GM19395 (cell line): ENCODE measurements at regions not wholly inside any gene's neighbourhood (a gene's known extent, or its start where the extent isn't known, plus 50 kb on each side); places are given as distances from the start of the nearest gene placed in this dataset.
"Not testable (repeated sequence)": the region's sequence is repeated elsewhere in the genome, so short reads cannot be mapped to it uniquely, and the experiment has no call there.

Experiments used
- ATAC-seq: cut with Tn5 transposase; IDR thresholded peaks from one replicate; pipeline ENCODE4 v1.9.1; 2021; ENCODE audit warnings: mild to moderate bottlenecking, moderate library complexity; ENCODE audit not compliant: unreplicated experiment

- no peak for ATAC-seq
Measured at GRCh38 chr6:21333715-21334114, 259.8 kb upstream of the SOX4 start.

GRCh38 chr6:21334651-21335050, 258.9 kb upstream of the SOX4 start:
- ATAC-seq: no peak

- no peak for ATAC-seq
Measured at GRCh38 chr6:21335591-21335990, 258.0 kb upstream of the SOX4 start.

GRCh38 chr6:21337263-21337662, 256.3 kb upstream of the SOX4 start:
- no peak for ATAC-seq

- no peak for ATAC-seq
Measured at GRCh38 chr6:21340573-21340972, 253.0 kb upstream of the SOX4 start.

GRCh38 chr6:21341910-21342309, 251.6 kb upstream of the SOX4 start:
- ATAC-seq: no peak

- ATAC-seq: no peak
Measured at GRCh38 chr6:21342501-21342900, 251.1 kb upstream of the SOX4 start.

- ATAC-seq: not testable (repeated sequence)
Measured at GRCh38 chr6:21345704-21346103, 247.8 kb upstream of the SOX4 start.

GRCh38 chr6:21348146-21348503, 245.4 kb upstream of the SOX4 start:
- ATAC-seq: no peak

GRCh38 chr6:21348504-21349195, 244.9 kb upstream of the SOX4 start:
- ATAC-seq: no peak

GRCh38 chr6:21349834-21350233, 243.7 kb upstream of the SOX4 start:
- no peak for ATAC-seq

GRCh38 chr6:21350926-21351325, 242.6 kb upstream of the SOX4 start:
- ATAC-seq: no peak

GRCh38 chr6:21352131-21352530, 241.4 kb upstream of the SOX4 start:
- ATAC-seq: no peak

- no peak for ATAC-seq
Measured at GRCh38 chr6:21354805-21355238, 238.7 kb upstream of the SOX4 start.

GRCh38 chr6:21355638-21356037, 237.9 kb upstream of the SOX4 start:
- ATAC-seq: no peak

GRCh38 chr6:21357262-21357661, 236.3 kb upstream of the SOX4 start:
- ATAC-seq: no peak

- no peak for ATAC-seq
Measured at GRCh38 chr6:21359926-21360325, 233.6 kb upstream of the SOX4 start.

- ATAC-seq: no peak
Measured at GRCh38 chr6:21360336-21360735, 233.2 kb upstream of the SOX4 start.

- ATAC-seq: no peak
Measured at GRCh38 chr6:21367148-21367547, 226.4 kb upstream of the SOX4 start.

GRCh38 chr6:21367649-21368154, 225.8 kb upstream of the SOX4 start:
- ATAC-seq: no peak

GRCh38 chr6:21371061-21371460, 222.5 kb upstream of the SOX4 start:
- ATAC-seq: no peak

- no peak for ATAC-seq
Measured at GRCh38 chr6:21371676-21372171, 221.8 kb upstream of the SOX4 start.
